Mesendoderm (in vitro differentiated cells): ENCODE measurements at regions not wholly inside any gene's neighbourhood (a gene's known extent, or its start where the extent isn't known, plus 50 kb on each side); places are given as distances from the start of the nearest gene placed in this dataset.

Source experiments
- DNase-seq: peaks from one replicate; pipeline ENCODE4 v3.0.0; 2013
- H2AK5ac ChIP-seq: 2 replicates; pipeline ENCODE4 v1.6.1; 2013; ENCODE audit warnings: low read length, inconsistent platforms
- H2BK120ac ChIP-seq: 2 replicates; pipeline ENCODE4 v1.6.1; 2013; ENCODE audit warnings: low read depth, mild to moderate bottlenecking, low read length, moderate library complexity, mixed read lengths
- H2BK15ac ChIP-seq: replicated peaks from 2 replicates; pipeline ENCODE4 v1.6.1; 2013; ENCODE audit warnings: low read depth, mild to moderate bottlenecking, moderate library complexity
- H2BK5ac ChIP-seq: 2 replicates; pipeline ENCODE4 v1.6.1; 2013; ENCODE audit warnings: low read length, inconsistent platforms
- H3K18ac ChIP-seq: 2 replicates; pipeline ENCODE4 v1.6.1; 2013; ENCODE audit warnings: mild to moderate bottlenecking, low read length, mixed read lengths
- H3K23ac ChIP-seq: one replicate; pipeline ENCODE4 v1.6.1; 2013; ENCODE audit warnings: low read length
- H3K27ac ChIP-seq: 2 replicates; pipeline ENCODE4 v1.5.1; 2013; ENCODE audit warnings: low read depth, mild to moderate bottlenecking, inconsistent platforms, low read length, moderate library complexity
- H3K27me3 ChIP-seq: 2 replicates; pipeline ENCODE4 v1.6.1; 2013; ENCODE audit warnings: low read length, control low read depth, mild to moderate bottlenecking, inconsistent platforms; ENCODE audit not compliant: insufficient read depth, poor library complexity
- H3K36me3 ChIP-seq: 2 replicates; pipeline ENCODE4 v1.6.1; 2013; ENCODE audit warnings: low read length, inconsistent platforms; ENCODE audit not compliant: control insufficient read depth, insufficient read depth
- H3K4ac ChIP-seq: one replicate; pipeline ENCODE4 v1.6.1; 2013; ENCODE audit warnings: low read depth, mild to moderate bottlenecking, low read length, moderate library complexity
- H3K4me1 ChIP-seq: 2 replicates; pipeline ENCODE4 v1.6.1; 2013; ENCODE audit warnings: low read depth, low read length, inconsistent platforms; ENCODE audit not compliant: control insufficient read depth
- H3K4me2 ChIP-seq: 2 replicates; pipeline ENCODE4 v1.6.1; 2013; ENCODE audit warnings: low read length
- H3K4me3 ChIP-seq: 2 replicates; pipeline ENCODE4 v1.5.1; 2013; ENCODE audit warnings: mild to moderate bottlenecking, low read length
- H3K56ac ChIP-seq: one replicate; pipeline ENCODE4 v1.6.1; 2013; ENCODE audit warnings: low read length
- H3K79me1 ChIP-seq: 2 replicates; pipeline ENCODE4 v1.6.1; 2013; ENCODE audit warnings: low read length, inconsistent platforms
- H3K79me2 ChIP-seq: 2 replicates; pipeline ENCODE4 v1.6.1; 2013; ENCODE audit warnings: mild to moderate bottlenecking, low read length; ENCODE audit not compliant: control insufficient read depth, insufficient read depth
- H3K9ac ChIP-seq: 2 replicates; pipeline ENCODE4 v1.6.1; 2013; ENCODE audit warnings: low read length, inconsistent platforms
- H4K5ac ChIP-seq: one replicate; pipeline ENCODE4 v1.6.1; 2013; ENCODE audit warnings: low read length
- H4K8ac ChIP-seq: one replicate; pipeline ENCODE4 v1.6.1; 2013; ENCODE audit warnings: low read depth, mild to moderate bottlenecking, control low read depth, low read length, moderate library complexity
- WGBS: extraction: QIAGEN DNeasy Blood & Tissue Kit; methylation state at CpG from one replicate; pipeline ENCODE4 v1.1.7; 2013; ENCODE audit warnings: low lambda C conversion rate, missing lambda C conversion rate; ENCODE audit not compliant: insufficient coverage; ENCODE audit errors: extremely low coverage; 5-methylcytosine and 5-hydroxymethylcytosine counted together

DNA sequence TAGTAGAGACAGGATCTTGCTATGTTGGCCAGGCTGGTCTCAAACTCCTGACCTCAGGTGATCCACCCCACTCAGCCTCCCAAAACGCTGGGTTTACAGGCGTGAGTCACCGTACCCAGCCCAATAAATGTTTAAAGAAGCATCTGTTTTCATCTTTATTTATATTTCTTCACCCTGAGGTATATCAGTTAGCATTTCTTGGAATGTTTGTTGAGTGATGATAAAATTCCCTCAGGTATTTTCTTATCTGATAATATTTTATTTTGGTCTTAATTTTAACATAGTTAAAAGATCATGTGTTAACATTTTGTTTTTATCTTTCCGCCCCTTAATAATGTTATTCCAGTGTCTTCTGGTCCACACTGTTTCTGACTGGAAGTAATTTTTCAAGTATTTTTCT is 839.6 kb upstream of the CDH10 start:
- no peak overlapping the region for H2BK120ac ChIP-seq
- no peak overlapping the region for H2AK5ac ChIP-seq
- H2BK15ac ChIP-seq = no peak overlapping the region
- H2BK5ac ChIP-seq = no peak overlapping the region
- H3K4me2 ChIP-seq = no peak overlapping the region
- H3K79me1 ChIP-seq = no peaks in the 10 kb centered on the region
- H3K36me3 ChIP-seq = no peaks in the 10 kb centered on the region
- DNase-seq = no peak
- H3K18ac ChIP-seq = no peak overlapping the region
- H3K27me3 ChIP-seq = no peaks in the 10 kb centered on the region
- no peak overlapping the region for H3K27ac ChIP-seq
- H3K4me3 ChIP-seq = no peak overlapping the region
- H3K79me2 ChIP-seq = no peaks in the 10 kb centered on the region
- H4K8ac ChIP-seq = no peak overlapping the region
- no peak overlapping the region for H3K4ac ChIP-seq
- H3K56ac ChIP-seq = no peak overlapping the region
- H3K23ac ChIP-seq = no peak overlapping the region
- no CpG with 5 or more reads among the region's 4 CpGs for WGBS
- H3K4me1 ChIP-seq = no peaks in the 10 kb centered on the region
- no peak overlapping the region for H4K5ac ChIP-seq
- H3K9ac ChIP-seq = no peak overlapping the region

DNA sequence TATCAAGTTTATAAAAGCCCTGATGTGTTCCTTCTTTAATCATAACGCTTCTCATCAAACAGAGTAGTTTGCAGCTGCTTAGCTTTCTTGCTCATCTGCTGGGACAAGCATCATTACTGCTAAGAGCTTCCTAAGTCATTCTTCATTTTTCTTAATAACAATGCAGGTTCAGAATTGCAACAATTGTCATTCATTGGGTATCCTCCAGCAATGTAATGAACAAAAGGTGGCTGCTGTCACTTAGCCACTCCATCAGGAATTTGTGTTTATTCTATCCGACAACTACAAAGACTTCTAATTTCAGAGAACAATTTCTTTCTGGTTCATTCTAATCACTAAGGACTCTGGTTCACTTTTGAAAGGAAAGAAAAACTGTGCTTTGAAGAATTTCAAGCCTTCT is 836.7 kb upstream of the CDH10 start:
- Histone ChIP-seq H3K56ac (no peak overlapping the region), H3K36me3 (no peaks in the 10 kb centered on the region), H3K27ac (no peak overlapping the region), H2BK120ac (no peak overlapping the region), H2AK5ac (no peak overlapping the region), H4K8ac (no peak overlapping the region), H3K79me2 (no peaks in the 10 kb centered on the region), H3K4me1 (no peaks in the 10 kb centered on the region), H2BK15ac (no peak overlapping the region), H3K4me3 (no peak overlapping the region), H2BK5ac (no peak overlapping the region), H3K4me2 (no peak overlapping the region), H3K79me1 (no peaks in the 10 kb centered on the region), H3K18ac (no peak overlapping the region), H3K4ac (no peak overlapping the region), H3K9ac (no peak overlapping the region), H3K23ac (no peak overlapping the region), H4K5ac (no peak overlapping the region), H3K27me3 (no peaks in the 10 kb centered on the region)
- no CpG with 5 or more reads among the region's 2 CpGs for WGBS
- DNase-seq = no peak

DNA sequence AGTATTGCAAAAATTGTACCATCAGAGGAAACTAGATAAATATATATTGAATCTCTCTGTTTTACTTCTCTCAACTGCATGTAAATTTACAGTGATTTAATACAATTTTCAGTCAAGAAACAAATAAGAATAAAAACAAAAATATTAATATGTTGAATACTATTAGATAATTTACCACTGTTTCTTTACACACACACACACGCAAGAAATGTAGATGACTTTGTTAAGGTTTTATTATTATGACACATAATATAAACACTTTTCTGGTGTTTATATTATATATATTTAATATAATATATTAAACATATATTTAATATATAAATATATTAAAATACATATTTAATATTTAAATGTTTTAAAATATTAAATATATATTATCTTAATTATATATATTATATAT is 814.3 kb upstream of the CDH10 start:
- no peak overlapping the region for H3K18ac ChIP-seq
- no peak overlapping the region for H3K27ac ChIP-seq
- no peaks in the 10 kb centered on the region for H3K4me1 ChIP-seq
- H3K9ac ChIP-seq = no peak overlapping the region
- H3K4me3 ChIP-seq = no peak overlapping the region
- H3K79me2 ChIP-seq = no peaks in the 10 kb centered on the region
- H2BK120ac ChIP-seq = no peak overlapping the region
- H4K8ac ChIP-seq = no peak overlapping the region
- H3K4me2 ChIP-seq = no peak overlapping the region
- no peak overlapping the region for H4K5ac ChIP-seq
- no peaks in the 10 kb centered on the region for H3K36me3 ChIP-seq
- no peak overlapping the region for H3K23ac ChIP-seq
- H3K79me1 ChIP-seq = no peaks in the 10 kb centered on the region
- no peak overlapping the region for H2AK5ac ChIP-seq
- DNase-seq = no peak
- no peak overlapping the region for H3K4ac ChIP-seq
- WGBS = no CpG with 5 or more reads among the region's 1 CpG
- no peak overlapping the region for H2BK15ac ChIP-seq
- H3K56ac ChIP-seq = no peak overlapping the region
- no peaks in the 10 kb centered on the region for H3K27me3 ChIP-seq
- H2BK5ac ChIP-seq = no peak overlapping the region

DNA sequence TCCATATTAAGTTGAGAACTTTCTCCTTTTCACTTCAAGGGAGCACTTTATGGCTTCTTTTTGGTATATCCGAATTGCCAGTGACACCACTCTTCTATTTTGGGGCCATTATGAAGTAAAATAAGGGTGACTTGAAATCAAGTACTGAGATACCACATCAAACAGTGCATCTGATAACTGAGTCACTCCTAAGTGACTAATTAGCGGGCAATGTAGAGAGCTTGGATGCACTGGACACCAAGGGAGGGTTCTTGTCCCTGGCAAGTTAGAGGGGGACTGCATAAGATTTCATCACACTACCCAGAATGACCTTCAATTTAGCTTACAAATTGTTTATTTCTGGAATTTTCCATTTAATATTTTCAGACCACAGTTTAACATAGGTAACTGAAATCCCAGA is 813.9 kb upstream of the CDH10 start:
- Histone ChIP-seq H2AK5ac (no peak overlapping the region), H3K4me1 (no peaks in the 10 kb centered on the region), H3K27ac (no peak overlapping the region), H3K4ac (no peak overlapping the region), H2BK15ac (no peak overlapping the region), H3K79me2 (no peaks in the 10 kb centered on the region), H3K79me1 (no peaks in the 10 kb centered on the region), H2BK120ac (no peak overlapping the region), H3K36me3 (no peaks in the 10 kb centered on the region), H3K4me3 (no peak overlapping the region), H3K23ac (no peak overlapping the region), H3K18ac (no peak overlapping the region), H4K5ac (no peak overlapping the region), H3K56ac (no peak overlapping the region), H3K4me2 (no peak overlapping the region), H3K27me3 (no peaks in the 10 kb centered on the region), H2BK5ac (no peak overlapping the region), H3K9ac (no peak overlapping the region), H4K8ac (no peak overlapping the region)
- no CpG with 5 or more reads among the region's 2 CpGs for WGBS
- no peak for DNase-seq

DNA sequence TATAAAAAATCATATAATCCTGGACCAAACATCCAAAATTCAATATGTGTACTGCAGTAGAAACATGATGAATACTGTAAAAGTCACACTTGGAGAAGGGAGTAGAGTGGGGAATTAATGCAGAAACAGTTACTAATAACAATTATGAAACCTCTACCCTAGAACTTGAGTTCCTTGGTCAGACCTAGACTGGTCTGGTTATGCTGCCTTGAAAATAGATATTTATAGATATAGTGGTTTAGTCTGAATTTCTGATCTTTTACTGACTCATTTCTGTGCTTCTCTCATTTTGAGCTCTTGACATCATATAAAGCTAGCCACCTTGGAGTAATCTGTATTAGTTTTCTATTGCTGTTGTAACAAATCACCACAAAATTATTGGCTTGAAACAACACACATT is 808.7 kb upstream of the CDH10 start:
- Histone ChIP-seq H2BK5ac (no peak overlapping the region), H3K4me3 (no peak overlapping the region), H3K4me2 (no peak overlapping the region), H3K27me3 (no peaks in the 10 kb centered on the region), H3K23ac (no peak overlapping the region), H4K5ac (no peak overlapping the region), H3K4ac (no peak overlapping the region), H2AK5ac (no peak overlapping the region), H3K4me1 (no peaks in the 10 kb centered on the region), H3K56ac (no peak overlapping the region), H3K9ac (no peak overlapping the region), H2BK120ac (no peak overlapping the region), H3K79me2 (no peaks in the 10 kb centered on the region), H3K18ac (no peak overlapping the region), H3K36me3 (no peaks in the 10 kb centered on the region), H4K8ac (no peak overlapping the region), H2BK15ac (no peak overlapping the region), H3K79me1 (no peaks in the 10 kb centered on the region), H3K27ac (no peak overlapping the region)
- no peak for DNase-seq

DNA sequence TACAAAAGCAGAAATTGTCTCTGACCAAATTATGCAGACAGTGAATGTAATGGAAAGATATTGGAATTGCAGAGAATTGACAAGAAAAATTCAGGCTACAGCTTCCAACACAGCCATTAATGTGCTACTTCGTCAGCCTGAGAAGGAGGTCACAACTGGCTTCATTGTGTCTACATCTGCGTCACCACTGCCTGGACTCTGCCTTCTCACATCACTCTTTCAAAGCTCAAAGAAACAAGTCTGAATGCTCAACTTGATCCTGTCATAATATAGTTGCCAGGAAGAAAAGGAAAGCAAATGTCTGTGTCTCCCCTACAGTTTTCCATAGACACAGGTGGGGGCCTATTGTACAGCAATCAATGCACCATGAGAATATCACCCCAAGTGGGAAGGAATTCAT is 806.5 kb upstream of the CDH10 start:
- H3K79me2 ChIP-seq = no peaks in the 10 kb centered on the region
- H3K18ac ChIP-seq = no peak overlapping the region
- no CpG with 5 or more reads among the region's 2 CpGs for WGBS
- no peak overlapping the region for H3K23ac ChIP-seq
- no peak overlapping the region for H2BK5ac ChIP-seq
- no peak overlapping the region for H3K9ac ChIP-seq
- no peak overlapping the region for H3K27ac ChIP-seq
- H3K79me1 ChIP-seq = no peaks in the 10 kb centered on the region
- no peak overlapping the region for H4K8ac ChIP-seq
- H3K27me3 ChIP-seq = no peaks in the 10 kb centered on the region
- no peak overlapping the region for H3K56ac ChIP-seq
- H4K5ac ChIP-seq = no peak overlapping the region
- DNase-seq = no peak
- no peak overlapping the region for H2BK15ac ChIP-seq
- no peak overlapping the region for H2BK120ac ChIP-seq
- no peak overlapping the region for H3K4ac ChIP-seq
- no peak overlapping the region for H3K4me2 ChIP-seq
- peaks cover 3% of the 10 kb centered on the region for H3K4me1 ChIP-seq
- H2AK5ac ChIP-seq = no peak overlapping the region
- no peak overlapping the region for H3K4me3 ChIP-seq
- H3K36me3 ChIP-seq = no peaks in the 10 kb centered on the region
